ENCODE measurements at regions not wholly inside any gene's neighbourhood (a gene's known extent, or its start where the extent isn't known, plus 50 kb on each side); places are given as distances from the start of the nearest gene placed in this dataset.
"Not testable (repeated sequence)": the region's sequence is repeated elsewhere in the genome, so short reads cannot be mapped to it uniquely, and the experiment has no call there.

GRCh38 chr4:158428242-158428641 is 93.4 kb upstream of the RXFP1 start:
- Histone ChIP-seq H3K27ac (no peak overlapping the region), H3K4me3 (no peak overlapping the region)
- TF ChIP-seq CTCF (IDR thresholded peaks at IDR 0.05) = no peak
- DNase-seq (ENCODE audit: low spot score) = no peak

DNA sequence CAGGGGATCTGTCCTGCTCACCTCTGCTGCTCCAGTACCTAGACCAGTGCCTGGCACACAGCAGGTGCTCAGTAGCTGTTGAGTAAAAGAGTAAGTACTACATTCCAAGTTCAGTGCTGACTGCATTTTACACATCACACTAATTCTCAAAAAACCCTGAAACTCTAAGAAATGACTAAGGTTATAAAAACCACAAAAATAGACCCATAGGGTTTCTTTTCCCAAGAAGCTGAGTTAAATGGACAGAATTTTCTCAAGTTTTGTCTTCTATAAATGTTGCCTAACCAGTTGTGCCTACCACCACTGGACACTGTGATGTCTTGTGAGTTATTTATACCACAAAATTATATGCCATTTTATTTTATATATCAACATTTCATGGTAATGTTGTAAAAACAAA is 78.9 kb upstream of the RXFP1 start:
- H3K27ac ChIP-seq = no peak overlapping the region
- TF ChIP-seq CTCF (IDR thresholded peaks at IDR 0.05) = no peak
- H3K4me3 ChIP-seq = no peak overlapping the region
- DNase-seq (ENCODE audit: low spot score) = no peak

GRCh38 chr4:158443731-158444130 is 78.0 kb upstream of the RXFP1 start:
- H3K27ac ChIP-seq = no peak overlapping the region
- no peak for DNase-seq (ENCODE audit: low spot score)
- H3K4me3 ChIP-seq = no peak overlapping the region
- TF ChIP-seq CTCF (IDR thresholded peaks at IDR 0.05) = no peak

DNA sequence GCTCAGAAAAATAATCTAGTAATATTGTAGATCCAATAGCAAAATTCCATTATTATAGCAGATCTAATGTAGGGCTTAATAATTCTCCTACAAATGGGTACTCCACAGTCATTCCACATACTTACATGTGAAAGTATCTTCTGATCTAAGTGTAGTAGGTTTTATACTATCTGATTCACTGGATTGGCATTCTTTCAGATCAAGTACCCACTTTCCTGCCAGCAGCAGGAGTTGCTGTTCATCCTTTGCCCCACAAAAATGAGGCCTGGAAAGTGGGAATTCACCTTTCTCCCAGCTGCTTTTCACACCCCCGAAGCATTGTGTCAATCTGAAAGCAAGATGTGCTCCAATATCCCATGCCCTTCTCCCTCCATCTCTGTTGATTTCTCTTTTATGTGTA is 77.1 kb upstream of the RXFP1 start:
- no peak for DNase-seq (ENCODE audit: low spot score)
- Histone ChIP-seq H3K4me3 (no peak overlapping the region), H3K27ac (no peak overlapping the region)
- no peak for TF ChIP-seq CTCF (IDR thresholded peaks at IDR 0.05)

GRCh38 chr4:158446106-158446505 is 75.6 kb upstream of the RXFP1 start:
- TF ChIP-seq CTCF (IDR thresholded peaks at IDR 0.05) = no peak
- DNase-seq (ENCODE audit: low spot score) = no peak
- no peak overlapping the region for H3K27ac ChIP-seq
- H3K4me3 ChIP-seq = no peak overlapping the region

DNA sequence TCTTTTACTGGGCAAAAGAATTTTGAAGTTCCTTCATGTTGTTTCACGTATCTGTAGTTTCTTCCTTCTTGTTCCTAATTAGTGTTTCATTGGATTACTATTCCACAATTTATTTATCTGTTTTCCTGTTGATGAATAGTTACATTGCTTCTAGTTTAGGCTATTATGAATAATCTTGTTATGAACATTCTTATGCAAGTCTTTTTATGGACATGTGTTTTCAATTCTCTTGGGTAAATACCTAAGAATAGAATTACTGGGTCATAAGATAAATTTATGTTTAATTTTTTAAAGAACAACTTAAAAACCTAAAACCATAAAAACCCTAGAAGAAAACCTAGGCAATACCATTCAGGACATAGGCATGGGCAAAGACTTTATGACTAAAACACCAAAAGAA is 70.9 kb upstream of the RXFP1 start:
- TF ChIP-seq CTCF (IDR thresholded peaks at IDR 0.05) = no peak
- H3K27ac ChIP-seq = no peak overlapping the region
- no peak for DNase-seq (ENCODE audit: low spot score)
- H3K4me3 ChIP-seq = no peak overlapping the region

- H3K4me3 ChIP-seq; H3K27ac ChIP-seq; DNase-seq (ENCODE audit: low spot score): not testable (repeated sequence)
Observed at GRCh38 chr4:158452116-158452515, 69.6 kb upstream of the RXFP1 start.

DNA sequence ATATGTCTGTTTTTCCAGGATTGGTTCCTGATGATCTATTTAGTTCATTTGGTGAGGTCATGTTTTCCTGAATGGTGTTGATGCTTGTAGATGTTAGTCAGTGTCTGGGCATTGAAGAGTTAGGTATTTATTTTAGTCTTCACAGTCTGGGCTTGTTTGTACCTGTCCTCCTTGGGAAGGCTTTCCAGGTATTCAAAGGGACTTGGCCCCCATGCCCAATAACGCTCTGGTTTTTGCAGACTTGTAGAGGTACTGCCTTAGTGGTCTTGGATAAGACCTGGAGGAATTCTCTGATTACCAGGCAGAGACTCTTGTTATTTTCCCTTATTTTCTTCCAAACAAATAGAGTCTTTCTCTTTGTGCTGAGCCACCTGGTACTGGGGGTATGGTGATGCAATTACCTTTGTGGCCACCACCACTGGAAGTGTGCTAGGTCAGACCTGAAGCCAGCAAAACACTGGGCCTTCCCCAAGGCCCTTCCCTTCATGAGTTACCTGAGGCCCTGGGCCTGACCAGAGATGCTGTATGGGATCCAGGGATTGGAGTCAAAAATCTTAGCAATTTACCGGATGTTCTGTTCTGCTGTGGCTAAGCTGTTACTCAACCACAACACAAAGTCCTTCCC is 63.3 kb upstream of the RXFP1 start:
- no peak overlapping the region for H3K4me3 ChIP-seq
- H3K27ac ChIP-seq = no peak overlapping the region
- DNase-seq (ENCODE audit: low spot score) = no peak
- no peak for TF ChIP-seq CTCF (IDR thresholded peaks at IDR 0.05)
